ENCODE measurements at regions not wholly inside any gene's neighbourhood (a gene's known extent, or its start where the extent isn't known, plus 50 kb on each side); places are given as distances from the start of the nearest gene placed in this dataset.

DNA sequence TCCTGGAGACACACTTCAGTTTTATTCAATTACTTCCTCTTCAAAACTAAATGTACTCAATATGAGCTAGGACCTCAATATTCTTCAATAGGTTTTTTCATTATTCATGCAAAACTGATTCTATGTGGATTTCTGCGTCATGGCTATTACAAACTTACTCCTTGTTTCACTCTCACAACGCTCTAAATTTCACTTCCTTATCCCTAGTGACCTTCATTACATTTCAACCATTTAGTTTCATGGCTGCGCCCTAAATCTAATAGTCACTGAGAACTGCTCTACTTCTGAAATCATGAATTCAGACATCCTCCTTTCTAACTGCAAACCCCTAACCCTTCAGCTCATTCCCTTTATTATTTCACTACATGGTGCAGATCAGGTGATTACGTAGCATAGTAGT lies 93.9 kb downstream of the SLC25A46 start:
- TF ChIP-seq POLR2A (IDR thresholded peaks at IDR 0.05), result no peak
- TF ChIP-seq, protein P1, sequence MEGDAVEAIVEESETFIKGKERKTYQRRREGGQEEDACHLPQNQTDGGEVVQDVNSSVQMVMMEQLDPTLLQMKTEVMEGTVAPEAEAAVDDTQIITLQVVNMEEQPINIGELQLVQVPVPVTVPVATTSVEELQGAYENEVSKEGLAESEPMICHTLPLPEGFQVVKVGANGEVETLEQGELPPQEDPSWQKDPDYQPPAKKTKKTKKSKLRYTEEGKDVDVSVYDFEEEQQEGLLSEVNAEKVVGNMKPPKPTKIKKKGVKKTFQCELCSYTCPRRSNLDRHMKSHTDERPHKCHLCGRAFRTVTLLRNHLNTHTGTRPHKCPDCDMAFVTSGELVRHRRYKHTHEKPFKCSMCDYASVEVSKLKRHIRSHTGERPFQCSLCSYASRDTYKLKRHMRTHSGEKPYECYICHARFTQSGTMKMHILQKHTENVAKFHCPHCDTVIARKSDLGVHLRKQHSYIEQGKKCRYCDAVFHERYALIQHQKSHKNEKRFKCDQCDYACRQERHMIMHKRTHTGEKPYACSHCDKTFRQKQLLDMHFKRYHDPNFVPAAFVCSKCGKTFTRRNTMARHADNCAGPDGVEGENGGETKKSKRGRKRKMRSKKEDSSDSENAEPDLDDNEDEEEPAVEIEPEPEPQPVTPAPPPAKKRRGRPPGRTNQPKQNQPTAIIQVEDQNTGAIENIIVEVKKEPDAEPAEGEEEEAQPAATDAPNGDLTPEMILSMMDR (IDR thresholded peaks at IDR 0.05), result no peak
